ENCODE measurements at regions not wholly inside any gene's neighbourhood (a gene's known extent, or its start where the extent isn't known, plus 50 kb on each side); places are given as distances from the start of the nearest gene placed in this dataset.

GRCh38 chr5:173790836-173791546 is 97.2 kb upstream of the CPEB4 start:
- Histone ChIP-seq H3K4me1 (replicated peaks in 1 of 2; ENCODE audit: control insufficient read depth in 2 of 2, insufficient read depth in 2 of 2, low read length in 2 of 2) (peaks cover 15 to 18% of the 10 kb centered on the region in 2 experiments; a peak in 3 of 5 replicates), H2AFZ (ENCODE audit: low read depth, low read length) (no peak overlapping the region), H4K20me1 (replicated peaks; ENCODE audit: control insufficient read depth, insufficient read depth, low read length) (no peaks in the 10 kb centered on the region), H3K79me2 (ENCODE audit: control insufficient read depth, insufficient read depth, low read length) (no peaks in the 10 kb centered on the region), H3K27ac (ENCODE audit: extremely low read depth, low read depth, low read length) (no peak overlapping the region), H3K36me3 (ENCODE audit: control insufficient read depth, insufficient read depth, low read length) (no peaks in the 10 kb centered on the region), H3K9me3 (replicated peaks; ENCODE audit: control insufficient read depth, insufficient read depth, low read depth, low read length) (no peaks in the 10 kb centered on the region), H3K4me2 (ENCODE audit: insufficient read depth, low read length) (no peak overlapping the region), H3K27me3 (ENCODE audit: control insufficient read depth in 2 of 2, insufficient read depth in 2 of 2, low read length in 2 of 2) (no peaks in the 10 kb centered on the region), H3K9ac (ENCODE audit: insufficient read depth in 1 of 2, low read depth in 2 of 2, low read length in 2 of 2) (no peak overlapping the region), H3K4me3 (no peak overlapping the region), H3K9me1 (ENCODE audit: control insufficient read depth, insufficient read depth, low read length) (no peaks in the 10 kb centered on the region)
- ChIA-PET POLR2A (interaction anchor here (0.6 to 1.6 kb wide), 4 partner anchors 8 to 104 kb away, joined by 3 to 5 read pairs (median 4); no protein-coding TSS in a partner anchor), CTCF (ENCODE audit: low intra/inter-chr PET ratio) (no interaction called here)
- no TSS peak for BruUV-seq (replicated peaks)
- 81% methylated on average over 13 of the region's 13 CpGs for WGBS (ENCODE audit: insufficient coverage, low coverage, missing lambda C conversion rate)
- in situ Hi-C loops (cut with MboI) (no loop called here), intact Hi-C loops (cut with micrococcal nuclease) (no loop called here)
- DNase-seq (ENCODE audit: extremely low read depth in 1 of 4, low spot score in 3 of 4) = no peak
- TF ChIP-seq STAT5A (IDR thresholded peaks at IDR 0.05; ENCODE audit: borderline replicate concordance, low read length) (no peak), ZNF41 (CRISPR knock-in tag; conservative IDR thresholded peaks at IDR 0.05) (no peak), KLF16 (IDR thresholded peaks at IDR 0.05) (no peak), TEAD4 (IDR thresholded peaks at IDR 0.05; ENCODE audit: low read length) (no peak), TEAD4 (CRISPR knock-in tag; IDR thresholded peaks at IDR 0.05; ENCODE audit: borderline replicate concordance) (no peak), CEBPB (tag; IDR thresholded peaks at IDR 0.05) (no peak), HDAC1 (IDR thresholded peaks at IDR 0.05) (no peak), BCL6 (CRISPR knock-in tag; IDR thresholded peaks at IDR 0.05) (no peak)
- ATAC-seq = no peak
- no peak for FAIRE-seq

Measured in K562 (cell line).